Cardiac septum (tissue), 1 donor: ENCODE measurements at regions not wholly inside any gene's neighbourhood (a gene's known extent, or its start where the extent isn't known, plus 50 kb on each side); places are given as distances from the start of the nearest gene placed in this dataset.

Experiments
- DNase-seq: peaks from one replicate; pipeline ENCODE4 v3.0.0-alpha.2; 2020; ENCODE audit warnings: low spot score
- intact Hi-C: fragments of 100-400 bp; cut with DNase I; formaldehyde crosslinking; loops from one replicate; pipeline ENCODE4 v1.14.0; 2022
- donor health status: DM: no; HTN: no; CAD: no.

GRCh38 chr20:22652681-22653588 lies 68.6 kb upstream of the FOXA2 start:
- intact Hi-C loops, result no loop called here
- no peak for DNase-seq

- DNase-seq, result no peak
Measured at GRCh38 chr20:22653658-22654642, 69.6 kb upstream of the FOXA2 start.

GRCh38 chr20:22663528-22664025 lies 79.2 kb upstream of the FOXA2 start:
- intact Hi-C loops, result no loop called here
- no peak for DNase-seq

More at GRCh38 chr20:22653658-22654642, 69.6 kb upstream of the FOXA2 start:
- intact Hi-C loops, result no loop called here

- intact Hi-C loops, result no loop called here
- DNase-seq, result no peak
Measured at GRCh38 chr20:22667198-22667597, 82.8 kb upstream of the FOXA2 start.

- no peak for DNase-seq
- intact Hi-C loops, result no loop called here
Measured at GRCh38 chr20:22672191-22672590, 87.8 kb upstream of the FOXA2 start.

- intact Hi-C loops, result no loop called here
- DNase-seq, result no peak
Measured at GRCh38 chr20:22673467-22673866, 89.1 kb upstream of the FOXA2 start.

GRCh38 chr20:22675341-22675740 lies 91.0 kb upstream of the FOXA2 start:
- intact Hi-C loops, result no loop called here
- DNase-seq, result no peak

GRCh38 chr20:22678678-22679077 lies 94.3 kb upstream of the FOXA2 start:
- DNase-seq, result no peak
- intact Hi-C loops, result no loop called here

GRCh38 chr20:22679197-22679596 lies 94.8 kb upstream of the FOXA2 start:
- DNase-seq, result no peak
- intact Hi-C loops, result no loop called here

- DNase-seq, result no peak
- intact Hi-C loops, result loop anchor here (5.0 kb wide), 1 partner anchor 228 kb away; no protein-coding TSS in a partner anchor
Measured at GRCh38 chr20:22680031-22680740, 95.8 kb upstream of the FOXA2 start.

- intact Hi-C loops, result loop anchor here (5.0 kb wide), 1 partner anchor 229 kb away; no protein-coding TSS in a partner anchor
- DNase-seq, result no peak
Measured at GRCh38 chr20:22681591-22682248, 97.3 kb upstream of the FOXA2 start.

GRCh38 chr20:22682381-22682780 lies 98.0 kb upstream of the FOXA2 start:
- intact Hi-C loops, result loop anchor here (5.0 kb wide), 1 partner anchor 230 kb away; no protein-coding TSS in a partner anchor
- no peak for DNase-seq

GRCh38 chr20:22684072-22684762 lies 99.8 kb upstream of the FOXA2 start:
- intact Hi-C loops, result loop anchor here (1.0 to 5.0 kb wide), 2 partner anchors 232 to 345 kb away; no protein-coding TSS in a partner anchor
- peak; percentile 79 for DNase-seq

GRCh38 chr20:22684763-22685443 lies 100.5 kb upstream of the FOXA2 start:
- intact Hi-C loops, result loop anchor here (1.0 to 5.0 kb wide), 2 partner anchors 233 to 346 kb away; no protein-coding TSS in a partner anchor
- no peak for DNase-seq

GRCh38 chr20:22686097-22686496 lies 101.7 kb upstream of the FOXA2 start:
- intact Hi-C loops, result no loop called here

GRCh38 chr20:22687676-22688349 lies 103.4 kb upstream of the FOXA2 start:
- intact Hi-C loops, result no loop called here
- no peak for DNase-seq

More at GRCh38 chr20:22686097-22686496, 101.7 kb upstream of the FOXA2 start:
- no peak for DNase-seq

- intact Hi-C loops, result no loop called here
- no peak for DNase-seq
Measured at GRCh38 chr20:22688485-22688884, 104.1 kb upstream of the FOXA2 start.
